ENCODE measurements at regions not wholly inside any gene's neighbourhood (a gene's known extent, or its start where the extent isn't known, plus 50 kb on each side); places are given as distances from the start of the nearest gene placed in this dataset.

GRCh38 chr18:71028285-71028762 is 739.5 kb downstream of the SOCS6 start:
- Histone ChIP-seq H3K79me2 (ENCODE audit: low read length) (no peaks in the 10 kb centered on the region), H3K27me3 (replicated peaks; ENCODE audit: insufficient read depth, low read length) (no peaks in the 10 kb centered on the region), H3K27ac (ENCODE audit: low read length) (no peak overlapping the region)

DNA sequence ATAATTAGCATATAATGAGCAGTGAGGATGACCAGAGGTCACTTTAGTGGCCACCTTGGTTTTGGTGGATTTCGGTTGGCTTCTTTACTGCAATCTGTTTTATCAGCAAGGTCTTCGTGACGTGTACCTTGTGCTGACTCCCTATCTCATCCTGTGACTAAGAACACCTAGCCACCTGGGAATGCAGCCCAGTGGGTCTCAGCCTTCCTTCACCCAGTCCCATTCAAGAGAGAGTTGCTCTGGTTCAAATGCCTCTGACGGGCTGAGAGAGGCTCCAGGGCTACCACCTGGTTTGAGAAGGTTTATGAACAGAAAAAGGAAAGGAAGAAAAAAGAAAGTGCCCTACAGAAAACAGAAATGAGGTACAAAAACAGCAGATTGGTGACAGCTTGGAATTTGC is 738.7 kb downstream of the SOCS6 start:
- H3K4me3 ChIP-seq (ENCODE audit: low read length) = no peak overlapping the region
- H3K4me2 ChIP-seq (ENCODE audit: low read depth, low read length) = no peak overlapping the region
- DNase-seq = no peak
- no peak overlapping the region for H3K9ac ChIP-seq (ENCODE audit: low read length)
- H3K27me3 ChIP-seq (replicated peaks; ENCODE audit: insufficient read depth, low read length) = no peaks in the 10 kb centered on the region
- no peaks in the 10 kb centered on the region for H3K36me3 ChIP-seq (replicated peaks; ENCODE audit: insufficient read depth, low read length)
- no peak overlapping the region for H2AFZ ChIP-seq (ENCODE audit: low read length)
- no peak overlapping the region for H3K27ac ChIP-seq (ENCODE audit: low read length)
- H3F3A ChIP-seq (ENCODE audit: insufficient read depth, low read length) = no peaks in the 10 kb centered on the region
- no peaks in the 10 kb centered on the region for H3K9me3 ChIP-seq (replicated peaks; ENCODE audit: insufficient read depth, low read length)
- H4K20me1 ChIP-seq (ENCODE audit: insufficient read depth, low read length) = no peaks in the 10 kb centered on the region
- no peaks in the 10 kb centered on the region for H3K4me1 ChIP-seq (ENCODE audit: low read length)
- TF ChIP-seq EZH2 (optimal IDR thresholded peaks at IDR 0.05; ENCODE audit: low read depth, low read length) (no peak), EZH2phosphoT487 (IDR thresholded peaks at IDR 0.05; ENCODE audit: low read length) (no peak), CTCF (IDR thresholded peaks at IDR 0.05; ENCODE audit: low read length) (no peak)
- H3K79me2 ChIP-seq (ENCODE audit: low read length) = no peaks in the 10 kb centered on the region
- H3K9me2 ChIP-seq (replicated peaks; ENCODE audit: insufficient read depth, low read length) = no peaks in the 10 kb centered on the region

More at GRCh38 chr18:71028285-71028762, 739.5 kb downstream of the SOCS6 start:
- Histone ChIP-seq H3K36me3 (replicated peaks; ENCODE audit: insufficient read depth, low read length) (no peaks in the 10 kb centered on the region), H3K4me2 (ENCODE audit: low read depth, low read length) (no peak overlapping the region), H4K20me1 (ENCODE audit: insufficient read depth, low read length) (no peaks in the 10 kb centered on the region), H3F3A (ENCODE audit: insufficient read depth, low read length) (no peaks in the 10 kb centered on the region), H3K4me1 (ENCODE audit: low read length) (no peaks in the 10 kb centered on the region), H3K9me2 (replicated peaks; ENCODE audit: insufficient read depth, low read length) (no peaks in the 10 kb centered on the region), H3K9ac (ENCODE audit: low read length) (no peak overlapping the region), H2AFZ (ENCODE audit: low read length) (no peak overlapping the region), H3K4me3 (ENCODE audit: low read length) (no peak overlapping the region), H3K9me3 (replicated peaks; ENCODE audit: insufficient read depth, low read length) (no peaks in the 10 kb centered on the region)
- TF ChIP-seq CTCF (IDR thresholded peaks at IDR 0.05; ENCODE audit: low read length) = no peak
- TF ChIP-seq EZH2phosphoT487 (IDR thresholded peaks at IDR 0.05; ENCODE audit: low read length) = no peak
- no peak for TF ChIP-seq EZH2 (optimal IDR thresholded peaks at IDR 0.05; ENCODE audit: low read depth, low read length)
- no peak for DNase-seq

- TF ChIP-seq CTCF (IDR thresholded peaks at IDR 0.05; ENCODE audit: low read length) (no peak), EZH2phosphoT487 (IDR thresholded peaks at IDR 0.05; ENCODE audit: low read length) (no peak), EZH2 (optimal IDR thresholded peaks at IDR 0.05; ENCODE audit: low read depth, low read length) (no peak)
- Histone ChIP-seq H3K79me2 (ENCODE audit: low read length) (no peaks in the 10 kb centered on the region), H3K4me2 (ENCODE audit: low read depth, low read length) (no peak overlapping the region), H3K4me3 (ENCODE audit: low read length) (no peak overlapping the region), H3K9me3 (replicated peaks; ENCODE audit: insufficient read depth, low read length) (no peaks in the 10 kb centered on the region), H3K27ac (ENCODE audit: low read length) (no peak overlapping the region), H3K27me3 (replicated peaks; ENCODE audit: insufficient read depth, low read length) (no peaks in the 10 kb centered on the region), H4K20me1 (ENCODE audit: insufficient read depth, low read length) (no peaks in the 10 kb centered on the region), H3F3A (ENCODE audit: insufficient read depth, low read length) (no peaks in the 10 kb centered on the region), H3K4me1 (ENCODE audit: low read length) (no peaks in the 10 kb centered on the region), H3K9me2 (replicated peaks; ENCODE audit: insufficient read depth, low read length) (no peaks in the 10 kb centered on the region), H3K9ac (ENCODE audit: low read length) (no peak overlapping the region), H2AFZ (ENCODE audit: low read length) (no peak overlapping the region), H3K36me3 (replicated peaks; ENCODE audit: insufficient read depth, low read length) (no peaks in the 10 kb centered on the region)
- DNase-seq = no peak
These were observed 736.8 kb downstream of the SOCS6 start for GRCh38 chr18:71025505-71026225.
